ENCODE measurements at regions not wholly inside any gene's neighbourhood (a gene's known extent, or its start where the extent isn't known, plus 50 kb on each side); places are given as distances from the start of the nearest gene placed in this dataset.

GRCh38 chr15:69740684-69741083 is 288.1 kb downstream of the RPLP1 start:
- no peak for ATAC-seq
- intact Hi-C loops (cut with micrococcal nuclease), result no loop called here
- DNase-seq, result no peak

- no peak for ATAC-seq
- intact Hi-C loops (cut with micrococcal nuclease), result no loop called here
Measured at GRCh38 chr15:69742361-69742760, 289.7 kb downstream of the RPLP1 start.

GRCh38 chr15:69743091-69743490 is 290.5 kb downstream of the RPLP1 start:
- DNase-seq, result no peak
- ATAC-seq, result no peak
- intact Hi-C loops (cut with micrococcal nuclease), result no loop called here

More at GRCh38 chr15:69742361-69742760, 289.7 kb downstream of the RPLP1 start:
- DNase-seq, result no peak

DNA sequence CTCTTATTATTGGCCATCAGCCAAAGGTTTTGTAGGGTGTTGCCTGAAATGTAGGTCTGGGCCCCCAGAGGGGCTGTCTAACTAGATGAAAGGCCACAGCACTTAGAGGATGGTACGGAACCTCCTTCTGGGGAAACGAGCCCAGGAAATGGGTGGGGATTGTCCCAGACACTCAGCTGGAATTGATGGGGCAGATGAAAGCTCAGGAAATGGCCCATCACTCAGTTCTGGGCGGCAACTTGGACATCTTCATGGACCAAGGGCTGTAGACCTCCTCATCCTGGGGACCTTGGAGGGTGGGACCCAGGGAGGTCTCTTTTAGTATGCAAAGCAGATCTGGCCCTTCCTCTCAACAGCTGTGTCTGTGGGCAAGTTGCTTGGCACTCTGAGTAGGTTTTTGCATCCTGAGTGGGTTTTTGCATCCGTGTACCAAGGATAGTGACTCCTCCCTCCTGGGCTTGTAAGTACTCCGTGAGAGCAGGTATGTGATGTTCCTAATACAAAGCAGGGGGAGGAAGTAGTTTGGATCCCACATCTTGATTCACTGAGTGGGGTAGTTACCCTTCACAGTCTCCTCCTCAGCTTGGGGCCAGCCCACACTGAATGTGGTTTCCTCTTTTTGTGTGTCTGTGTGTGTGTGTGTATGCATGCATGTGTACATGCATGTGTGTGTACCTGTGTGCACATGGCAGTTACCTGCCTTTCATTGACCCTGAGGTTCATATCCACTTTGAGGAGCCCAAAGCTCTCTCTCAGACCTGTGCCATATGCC is 292.0 kb downstream of the RPLP1 start:
- DNase-seq, result no peak
- intact Hi-C loops (cut with micrococcal nuclease), result no loop called here
- ATAC-seq, result no peak

DNA sequence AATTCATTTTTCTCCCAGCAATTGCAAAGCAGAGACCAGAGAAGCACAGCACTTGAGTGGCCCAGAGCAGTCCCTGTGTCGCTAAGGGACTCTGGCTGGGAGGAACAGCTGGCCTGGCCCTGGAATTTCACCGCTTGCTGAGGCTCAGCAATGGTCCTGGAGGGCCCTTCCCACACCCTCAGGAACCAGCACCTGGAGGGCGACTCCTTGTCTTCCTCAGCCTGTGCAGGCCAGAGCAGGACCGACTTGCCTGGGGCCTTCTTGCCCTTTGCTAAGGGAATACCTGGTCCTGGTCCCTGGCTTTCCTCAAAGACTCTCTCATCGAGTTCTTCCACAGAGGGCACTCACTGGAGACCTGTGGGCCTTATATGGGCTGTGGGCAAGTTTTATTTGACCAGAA is 294.6 kb downstream of the RPLP1 start:
- intact Hi-C loops (cut with micrococcal nuclease), result no loop called here
- ATAC-seq (no peak), DNase-seq (no peak)

DNA sequence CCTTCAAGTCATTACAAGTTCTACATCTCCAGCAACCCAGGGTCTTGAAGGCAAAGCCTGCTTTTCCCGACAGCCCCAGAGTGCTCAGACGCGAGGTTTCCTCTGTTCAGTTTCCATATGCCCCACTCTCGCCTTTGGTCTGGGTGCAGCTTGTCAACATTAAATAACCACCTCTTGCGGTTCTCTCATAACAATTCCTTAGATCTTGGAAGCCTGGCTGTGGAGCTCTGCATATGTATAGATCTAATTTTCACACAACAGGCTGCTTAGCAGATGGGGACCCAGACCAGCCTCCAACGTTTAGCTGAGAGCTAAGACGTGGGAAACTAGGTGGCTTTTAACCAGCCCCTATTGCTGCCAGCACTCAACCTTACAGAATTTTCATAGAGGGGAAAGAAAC is 295.5 kb downstream of the RPLP1 start:
- DNase-seq, result no peak
- no peak for ATAC-seq
- intact Hi-C loops (cut with micrococcal nuclease), result no loop called here

- intact Hi-C loops (cut with micrococcal nuclease), result no loop called here
- DNase-seq (no peak), ATAC-seq (no peak)
Measured at GRCh38 chr15:69748576-69749185, 296.1 kb downstream of the RPLP1 start.

- intact Hi-C loops (cut with micrococcal nuclease), result no loop called here
- ATAC-seq (no peak), DNase-seq (no peak)
Measured at GRCh38 chr15:69749274-69749673, 296.7 kb downstream of the RPLP1 start.

DNA sequence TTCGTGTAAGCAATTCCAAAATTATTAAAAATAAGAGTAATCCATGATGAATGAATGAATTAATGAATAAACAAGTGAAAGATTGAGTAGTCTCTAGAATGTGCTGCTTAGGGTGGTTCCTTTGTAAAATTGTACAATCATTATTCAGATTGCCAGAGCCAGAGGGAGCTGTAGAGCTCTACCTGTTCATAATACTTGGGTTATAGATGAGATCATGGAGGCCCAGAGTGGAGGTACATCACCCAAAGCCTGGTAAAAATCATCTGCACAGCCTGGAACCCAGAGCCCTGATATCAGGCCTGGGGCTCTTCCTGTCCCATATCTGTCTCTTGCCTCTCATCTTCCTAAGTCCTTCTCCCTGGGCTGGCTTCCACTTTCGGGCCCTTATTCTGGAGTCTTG is 297.2 kb downstream of the RPLP1 start:
- no peak for ATAC-seq
- intact Hi-C loops (cut with micrococcal nuclease), result no loop called here
- DNase-seq, result no peak

DNA sequence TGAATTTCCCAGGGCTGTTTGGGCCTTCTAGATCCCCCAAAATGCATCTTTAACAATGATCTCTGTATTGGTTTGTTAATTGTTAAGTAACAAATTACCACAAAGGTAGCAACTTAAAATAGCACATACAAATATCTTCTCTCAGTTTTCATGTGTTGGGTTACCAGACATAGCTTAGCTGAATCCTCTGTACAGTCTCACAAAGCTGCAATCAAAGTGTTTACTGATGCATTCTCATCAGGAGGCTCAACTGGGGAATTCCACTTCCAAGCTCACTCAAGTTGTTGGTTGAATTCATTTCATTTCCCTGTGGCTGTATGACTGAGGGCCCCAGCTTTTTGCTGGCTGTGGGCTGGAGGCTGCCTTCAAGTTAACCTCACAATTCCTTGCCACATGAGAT is 297.6 kb downstream of the RPLP1 start:
- ATAC-seq (no peak), DNase-seq (no peak)
- intact Hi-C loops (cut with micrococcal nuclease), result no loop called here

- no peak for ATAC-seq
- intact Hi-C loops (cut with micrococcal nuclease), result no loop called here
- no peak for DNase-seq
Measured at GRCh38 chr15:69751147-69751546, 298.5 kb downstream of the RPLP1 start.

GRCh38 chr15:69751566-69751965 is 298.9 kb downstream of the RPLP1 start:
- intact Hi-C loops (cut with micrococcal nuclease), result no loop called here
- DNase-seq, result no peak
- no peak for ATAC-seq

DNA sequence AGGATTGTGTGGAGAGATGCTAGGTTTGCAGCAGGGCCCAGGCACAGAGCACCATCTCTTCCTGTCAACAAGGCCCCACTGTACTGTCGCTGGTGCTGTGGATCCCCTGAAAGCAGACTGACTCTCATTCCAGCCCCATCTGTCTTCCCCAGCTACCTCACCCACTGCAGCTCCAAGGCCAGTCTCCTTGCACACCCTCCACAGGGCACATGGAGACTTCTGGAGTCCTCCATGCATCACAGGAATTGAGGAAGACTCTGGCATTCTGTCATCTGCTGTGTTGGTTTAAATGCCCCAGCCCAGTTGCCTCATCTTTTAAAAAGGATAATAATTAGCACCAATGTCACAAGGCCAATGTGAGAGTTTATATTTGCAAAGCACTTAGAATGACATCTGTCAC is 301.2 kb downstream of the RPLP1 start:
- no peak for ATAC-seq
- intact Hi-C loops (cut with micrococcal nuclease), result no loop called here
- DNase-seq, result no peak

DNA sequence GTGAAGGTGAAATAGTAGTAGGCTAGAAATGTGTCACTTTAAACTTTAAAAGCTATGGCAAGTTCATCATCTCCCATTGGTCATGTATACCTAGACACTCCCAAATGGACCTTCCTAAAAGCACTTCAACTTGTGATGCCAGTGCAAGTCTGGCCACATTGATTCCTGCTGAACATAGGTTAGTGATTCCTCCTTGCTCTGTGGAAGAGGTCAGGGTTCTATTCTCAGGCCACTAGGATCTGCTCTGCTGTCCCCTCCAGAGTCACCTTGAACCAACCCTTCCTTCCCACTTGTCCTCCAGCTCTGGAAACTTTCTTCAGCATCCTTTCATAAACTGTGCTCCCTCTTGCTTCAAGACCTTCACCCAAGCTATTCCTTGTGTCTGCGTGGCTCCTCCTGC is 301.7 kb downstream of the RPLP1 start:
- ATAC-seq, result no peak
- no peak for DNase-seq
- intact Hi-C loops (cut with micrococcal nuclease), result no loop called here

GRCh38 chr15:69755551-69756310 is 303.1 kb downstream of the RPLP1 start:
- DNase-seq (no peak), ATAC-seq (no peak)
- intact Hi-C loops (cut with micrococcal nuclease), result no loop called here

DNA sequence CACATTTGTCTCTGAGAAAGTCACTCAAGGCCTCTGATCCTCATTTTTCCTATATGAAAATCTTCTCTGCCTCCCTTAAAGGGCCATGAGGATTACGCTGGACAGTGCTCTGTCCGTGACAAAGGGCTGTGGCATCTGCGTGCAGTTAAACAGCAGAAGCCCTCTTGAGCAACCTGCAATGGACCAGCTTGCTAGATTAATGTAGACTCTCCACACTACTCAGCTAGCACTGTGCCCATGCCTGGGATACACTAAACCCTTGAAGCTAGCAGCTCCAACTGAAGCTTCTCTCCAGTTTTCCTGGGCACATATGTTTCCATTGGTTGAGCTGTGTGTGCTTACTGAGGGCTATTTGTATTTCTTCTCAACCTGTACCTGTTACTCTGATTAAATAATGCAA is 303.8 kb downstream of the RPLP1 start:
- ATAC-seq (no peak), DNase-seq (no peak)
- intact Hi-C loops (cut with micrococcal nuclease), result no loop called here

- no peak for DNase-seq
- intact Hi-C loops (cut with micrococcal nuclease), result no loop called here
- ATAC-seq, result no peak
Measured at GRCh38 chr15:69757186-69757585, 304.6 kb downstream of the RPLP1 start.

GRCh38 chr15:69758291-69758771 is 305.7 kb downstream of the RPLP1 start:
- no peak for DNase-seq
- intact Hi-C loops (cut with micrococcal nuclease), result no loop called here
- no peak for ATAC-seq

- intact Hi-C loops (cut with micrococcal nuclease), result no loop called here
- DNase-seq (no peak), ATAC-seq (peak; percentile 42)
Measured at GRCh38 chr15:69758810-69759790, 306.5 kb downstream of the RPLP1 start.

All from left ventricle myocardium superior (tissue), 1 donor.